ENCODE measurements at regions not wholly inside any gene's neighbourhood (a gene's known extent, or its start where the extent isn't known, plus 50 kb on each side); places are given as distances from the start of the nearest gene placed in this dataset.
A peak's percentile ranks its signal among the peaks of the same experiment; 100 is the strongest.

DNA sequence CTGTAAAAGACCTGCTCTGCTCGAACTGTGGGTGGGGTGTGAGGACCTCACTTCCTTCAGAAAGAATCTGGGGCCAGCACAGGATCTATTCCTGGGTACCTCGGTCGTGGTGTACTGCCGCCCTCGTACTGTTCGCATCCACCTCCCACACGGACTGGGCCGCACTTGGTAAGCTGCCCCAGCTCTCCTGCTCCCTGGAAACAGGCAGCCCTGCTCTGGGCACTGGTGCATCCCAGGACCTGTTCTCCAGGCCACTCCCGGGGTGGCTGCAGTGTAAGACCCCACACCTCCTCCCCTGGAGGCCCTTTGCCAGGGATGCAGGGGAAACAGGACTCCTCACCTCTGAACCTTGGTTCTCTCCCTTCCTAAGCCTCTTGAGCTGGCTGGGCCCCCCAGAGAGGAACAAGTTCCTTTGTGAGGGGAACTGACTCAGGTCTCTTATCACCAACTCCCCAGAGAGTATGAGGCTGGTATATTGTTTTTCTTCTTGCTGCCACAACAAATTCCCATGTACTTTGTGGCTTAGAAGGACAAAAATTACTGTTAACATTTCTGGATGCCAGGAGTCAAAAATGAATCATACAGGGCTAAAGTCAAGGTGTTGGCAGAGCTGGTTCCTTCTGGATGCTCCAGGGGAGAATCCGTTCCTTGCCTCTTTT is 276.5 kb downstream of the NUAK1 start:
- TF ChIP-seq, protein P1, sequence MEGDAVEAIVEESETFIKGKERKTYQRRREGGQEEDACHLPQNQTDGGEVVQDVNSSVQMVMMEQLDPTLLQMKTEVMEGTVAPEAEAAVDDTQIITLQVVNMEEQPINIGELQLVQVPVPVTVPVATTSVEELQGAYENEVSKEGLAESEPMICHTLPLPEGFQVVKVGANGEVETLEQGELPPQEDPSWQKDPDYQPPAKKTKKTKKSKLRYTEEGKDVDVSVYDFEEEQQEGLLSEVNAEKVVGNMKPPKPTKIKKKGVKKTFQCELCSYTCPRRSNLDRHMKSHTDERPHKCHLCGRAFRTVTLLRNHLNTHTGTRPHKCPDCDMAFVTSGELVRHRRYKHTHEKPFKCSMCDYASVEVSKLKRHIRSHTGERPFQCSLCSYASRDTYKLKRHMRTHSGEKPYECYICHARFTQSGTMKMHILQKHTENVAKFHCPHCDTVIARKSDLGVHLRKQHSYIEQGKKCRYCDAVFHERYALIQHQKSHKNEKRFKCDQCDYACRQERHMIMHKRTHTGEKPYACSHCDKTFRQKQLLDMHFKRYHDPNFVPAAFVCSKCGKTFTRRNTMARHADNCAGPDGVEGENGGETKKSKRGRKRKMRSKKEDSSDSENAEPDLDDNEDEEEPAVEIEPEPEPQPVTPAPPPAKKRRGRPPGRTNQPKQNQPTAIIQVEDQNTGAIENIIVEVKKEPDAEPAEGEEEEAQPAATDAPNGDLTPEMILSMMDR (IDR thresholded peaks at IDR 0.05; ENCODE audit: low read depth, low read length), result no peak
- peak; percentile 61 to 74 for DNase-seq (ENCODE audit: low read depth in 2 of 2)
- no peak overlapping the region for H3K4me3 ChIP-seq (replicated peaks in 1 of 2; ENCODE audit: low read depth in 2 of 2, low read length in 2 of 2)

DNA sequence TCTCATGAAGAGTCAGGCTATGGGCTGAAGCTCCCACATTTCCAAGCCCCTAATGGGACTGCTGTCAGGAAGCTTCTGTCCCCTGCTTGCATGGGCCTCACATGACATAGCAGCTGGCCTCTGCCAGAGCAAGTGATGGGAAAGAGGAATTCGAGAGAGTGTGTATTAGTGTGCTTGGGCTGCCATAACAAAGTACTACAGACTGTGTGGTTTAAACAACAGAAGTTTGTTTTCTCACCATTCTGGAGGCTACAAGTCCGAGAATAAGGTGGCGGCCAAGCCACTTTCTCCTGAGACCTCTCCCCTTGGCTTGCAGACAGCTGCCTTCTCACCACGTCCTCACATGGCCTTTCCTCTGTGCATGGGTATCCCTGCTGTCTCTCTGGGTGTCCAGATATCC is 274.4 kb downstream of the NUAK1 start:
- H3K4me3 ChIP-seq (replicated peaks in 1 of 2; ENCODE audit: low read depth in 2 of 2, low read length in 2 of 2), result no peak overlapping the region
- DNase-seq (ENCODE audit: low read depth in 2 of 2), result no peak
- TF ChIP-seq, protein P1 (IDR thresholded peaks at IDR 0.05; ENCODE audit: low read depth, low read length), result no peak

DNA sequence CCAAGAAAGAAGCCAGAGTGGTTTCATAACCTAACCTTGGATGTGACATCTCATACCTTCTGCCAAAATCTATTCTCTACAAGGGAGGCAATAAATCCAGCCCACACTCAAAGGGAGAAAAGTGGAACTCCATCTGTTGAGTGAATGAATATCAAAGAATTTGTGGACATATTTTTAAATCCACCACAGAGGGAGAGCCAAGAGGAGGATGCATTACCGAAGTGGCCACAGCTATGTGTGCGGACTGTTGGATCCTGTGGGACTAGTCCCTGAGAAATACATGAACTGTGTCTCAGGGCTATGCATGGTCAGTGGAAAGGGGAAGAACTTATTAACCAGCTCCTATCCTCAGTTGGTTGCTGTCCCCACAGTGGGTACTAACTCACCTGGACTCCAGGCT is 273.9 kb downstream of the NUAK1 start:
- H3K4me3 ChIP-seq (replicated peaks in 1 of 2; ENCODE audit: low read depth in 2 of 2, low read length in 2 of 2), result no peak overlapping the region
- TF ChIP-seq, protein P1 (IDR thresholded peaks at IDR 0.05; ENCODE audit: low read depth, low read length), result no peak
- no peak for DNase-seq (ENCODE audit: low read depth in 2 of 2)

DNA sequence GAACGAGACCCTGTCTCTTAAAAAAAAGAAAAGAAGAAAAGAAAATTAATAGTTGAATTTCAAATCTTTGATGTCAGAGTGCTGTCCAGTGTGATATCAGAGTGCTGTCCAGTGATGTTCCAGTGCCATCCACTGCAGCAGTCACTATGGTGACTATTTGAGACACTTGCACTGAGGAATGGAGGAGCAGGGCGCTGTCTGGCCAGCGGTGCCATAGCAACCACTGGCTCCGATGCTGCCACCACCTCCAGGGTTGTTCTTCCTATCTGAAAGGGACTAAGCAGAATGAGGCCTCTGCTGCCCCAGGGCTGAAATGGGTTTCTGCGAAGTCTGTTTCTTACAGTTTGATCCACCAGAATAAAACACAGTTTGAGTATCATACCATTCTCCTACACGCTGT is 272.9 kb downstream of the NUAK1 start:
- no peak for DNase-seq (ENCODE audit: low read depth in 2 of 2)
- no peak overlapping the region for H3K4me3 ChIP-seq (replicated peaks in 1 of 2; ENCODE audit: low read depth in 2 of 2, low read length in 2 of 2)
- TF ChIP-seq, protein P1 (IDR thresholded peaks at IDR 0.05; ENCODE audit: low read depth, low read length), result no peak

- no peak for DNase-seq (ENCODE audit: low read depth in 2 of 2)
- no peak overlapping the region for H3K4me3 ChIP-seq (replicated peaks in 1 of 2; ENCODE audit: low read depth in 2 of 2, low read length in 2 of 2)
- TF ChIP-seq, protein P1 (IDR thresholded peaks at IDR 0.05; ENCODE audit: low read depth, low read length), result no peak
These were observed 264.6 kb downstream of the NUAK1 start for GRCh38 chr12:105874121-105874520.

DNA sequence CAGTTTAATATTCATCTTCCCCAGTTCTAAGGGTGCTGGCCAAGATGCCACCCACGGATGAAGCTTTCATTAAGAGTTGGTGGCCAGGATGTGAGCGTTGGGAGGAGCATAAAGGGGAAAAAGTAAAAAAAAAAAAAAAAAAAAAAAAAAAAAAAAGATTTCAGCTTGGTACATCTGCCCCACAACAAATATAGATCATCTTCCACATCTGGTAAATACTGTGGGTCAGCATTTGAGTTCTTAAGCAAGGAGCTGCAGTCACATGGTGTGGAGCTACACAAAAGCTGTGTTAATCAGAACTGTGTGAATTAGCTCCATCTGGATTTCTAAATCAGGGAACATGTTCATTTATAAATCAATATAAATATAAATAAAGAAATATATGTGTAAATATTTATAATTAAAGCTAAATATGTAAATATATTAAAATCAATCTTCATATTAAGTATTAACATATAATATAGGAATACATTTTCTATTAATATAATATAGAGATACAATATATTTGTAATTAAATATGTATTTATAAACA is 262.3 kb downstream of the NUAK1 start:
- H3K4me3 ChIP-seq (replicated peaks in 1 of 2; ENCODE audit: low read depth in 2 of 2, low read length in 2 of 2), result no peak overlapping the region
- TF ChIP-seq, protein P1 (IDR thresholded peaks at IDR 0.05; ENCODE audit: low read depth, low read length), result no peak
- no peak for DNase-seq (ENCODE audit: low read depth in 2 of 2)

DNA sequence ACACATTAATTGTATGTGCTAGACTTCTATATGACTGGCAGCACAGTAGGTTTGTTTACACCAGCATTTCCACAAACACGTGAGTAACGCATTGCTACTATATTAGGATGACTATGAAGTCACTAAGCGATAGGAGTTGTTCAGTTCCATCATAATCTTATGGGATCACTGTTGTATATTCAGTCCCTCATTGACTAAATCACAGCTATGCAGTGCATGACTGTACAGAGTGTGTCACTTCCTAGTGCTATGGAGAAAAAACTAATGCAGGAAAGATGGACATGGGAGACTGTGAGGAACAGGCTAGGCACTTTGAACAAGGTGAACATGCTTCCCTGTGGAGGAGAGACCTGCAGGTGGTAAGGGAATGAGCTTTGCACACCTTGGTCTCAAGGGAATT is 259.8 kb downstream of the NUAK1 start:
- TF ChIP-seq, protein P1 (IDR thresholded peaks at IDR 0.05; ENCODE audit: low read depth, low read length), result no peak
- peak in 1 of 2 donors; percentile 31 for DNase-seq (ENCODE audit: low read depth in 2 of 2)
- H3K4me3 ChIP-seq (replicated peaks in 1 of 2; ENCODE audit: low read depth in 2 of 2, low read length in 2 of 2), result no peak overlapping the region
